HEK293T (cell line): ENCODE measurements at regions not wholly inside any gene's neighbourhood (a gene's known extent, or its start where the extent isn't known, plus 50 kb on each side); places are given as distances from the start of the nearest gene placed in this dataset.

Experiments used
- CTBP1 ChIP-seq: fragments of 450-650 bp; IDR thresholded peaks from 2 replicates; pipeline ENCODE4 v1.6.1; 2016; ENCODE audit warnings: borderline replicate concordance
- PKNOX1 ChIP-seq: fragments of 450-650 bp; IDR thresholded peaks from 2 replicates; pipeline ENCODE4 v1.6.1; 2016
- SP1 ChIP-seq: fragments of 450-650 bp; IDR thresholded peaks from 2 replicates; pipeline ENCODE4 v1.6.1; 2017
- SUZ12 ChIP-seq: fragments of 450-650 bp; IDR thresholded peaks from 2 replicates; pipeline ENCODE4 v1.6.1; 2016; ENCODE audit warnings: mild to moderate bottlenecking
- TARDBP ChIP-seq: fragments of 450-650 bp; IDR thresholded peaks from 2 replicates; pipeline ENCODE4 v1.6.1; 2016

- no peak for TF ChIP-seq PKNOX1
- no peak for TF ChIP-seq CTBP1
- TF ChIP-seq SUZ12 = no peak
- no peak for TF ChIP-seq SP1
- TF ChIP-seq TARDBP = no peak
These were observed 57.2 kb upstream of the LBX1 start for GRCh38 chr10:101286248-101287046.
